Osteocyte (in vitro differentiated cells): ENCODE measurements at regions not wholly inside any gene's neighbourhood (a gene's known extent, or its start where the extent isn't known, plus 50 kb on each side); places are given as distances from the start of the nearest gene placed in this dataset.

Experiments used
- DNase-seq: peaks from one replicate; pipeline ENCODE4 v3.0.0; 2021; ENCODE audit warnings: mixed read lengths; ENCODE audit not compliant: unreplicated experiment; ENCODE audit errors: extremely low spot score
- H3K27ac Mint-ChIP-seq: one replicate; pipeline ENCODE4 v1.8.0; 2021; ENCODE audit warnings: mild to moderate bottlenecking, mixed read lengths; ENCODE audit not compliant: unreplicated experiment
- H3K27me3 Mint-ChIP-seq: one replicate; pipeline ENCODE4 v1.8.0; 2021; ENCODE audit warnings: mixed read lengths; ENCODE audit not compliant: unreplicated experiment
- H3K36me3 Mint-ChIP-seq: one replicate; pipeline ENCODE4 v1.8.0; 2021; ENCODE audit warnings: mixed read lengths; ENCODE audit not compliant: unreplicated experiment
- H3K4me1 Mint-ChIP-seq: one replicate; pipeline ENCODE4 v1.8.0; 2021; ENCODE audit warnings: mixed read lengths; ENCODE audit not compliant: unreplicated experiment
- H3K4me3 Mint-ChIP-seq: one replicate; pipeline ENCODE4 v1.8.0; 2021; ENCODE audit warnings: mild to moderate bottlenecking, moderate library complexity, mixed read lengths; ENCODE audit not compliant: unreplicated experiment
- H3K9me3 Mint-ChIP-seq: one replicate; pipeline ENCODE4 v1.8.0; 2021; ENCODE audit warnings: mixed read lengths; ENCODE audit not compliant: unreplicated experiment
- TF ChIP-seq, protein P1 (sequence below): fragments of 200-600 bp; sonication (generic); IDR thresholded peaks from 2 replicates; pipeline ENCODE4 v1.5.0; 2021; ENCODE audit warnings: antibody characterized with exemption, mild to moderate bottlenecking, moderate library complexity

DNA sequence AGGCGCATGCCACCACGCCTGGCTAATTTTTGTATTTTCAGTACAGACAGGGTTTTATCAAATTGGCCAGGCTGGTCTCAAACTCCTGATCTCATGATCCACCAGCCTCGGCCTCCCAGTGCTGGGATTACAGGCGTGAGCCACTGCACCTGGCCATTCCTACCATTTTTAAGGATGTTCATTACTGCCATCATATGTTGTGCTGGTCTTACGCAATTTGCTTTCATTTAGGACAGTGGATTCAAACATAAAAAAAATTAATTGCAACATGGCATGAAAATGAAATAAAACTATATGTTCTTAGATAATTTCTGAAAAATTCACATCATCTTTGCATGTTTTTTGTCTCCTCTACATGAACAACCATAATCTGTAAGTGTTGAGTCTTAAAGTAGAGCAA lies 527.7 kb downstream of the LTN1 start:
- no peak overlapping the region for H3K27ac Mint-ChIP-seq
- peaks cover 7% of the 10 kb centered on the region for H3K9me3 Mint-ChIP-seq
- peaks cover 7% of the 10 kb centered on the region for H3K4me1 Mint-ChIP-seq

DNA sequence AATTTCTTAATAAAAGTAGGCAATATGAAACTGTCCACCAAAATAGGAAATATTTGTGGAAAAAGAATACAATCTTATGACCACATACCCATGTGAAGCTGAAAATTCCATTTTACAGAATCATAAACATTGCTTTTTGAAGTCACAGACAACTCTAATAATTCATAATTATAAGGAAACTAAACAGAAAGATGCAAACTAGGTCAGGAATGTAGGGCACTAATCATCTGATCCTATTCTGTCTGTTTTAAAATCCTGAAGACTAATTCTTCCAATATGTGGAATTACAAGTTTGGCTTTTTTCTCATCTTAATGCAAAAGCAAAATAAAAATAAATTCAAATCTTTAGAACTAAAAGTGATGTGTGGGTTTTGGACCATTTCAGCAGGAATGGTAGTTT lies 528.6 kb downstream of the LTN1 start:
- Mint-ChIP-seq H3K9me3 (peaks cover 4% of the 10 kb centered on the region), H3K27me3 (no peaks in the 10 kb centered on the region), H3K27ac (no peak overlapping the region), H3K4me3 (no peak overlapping the region), H3K36me3 (peaks cover 3% of the 10 kb centered on the region), H3K4me1 (peaks cover 7% of the 10 kb centered on the region)
- TF ChIP-seq, protein P1, sequence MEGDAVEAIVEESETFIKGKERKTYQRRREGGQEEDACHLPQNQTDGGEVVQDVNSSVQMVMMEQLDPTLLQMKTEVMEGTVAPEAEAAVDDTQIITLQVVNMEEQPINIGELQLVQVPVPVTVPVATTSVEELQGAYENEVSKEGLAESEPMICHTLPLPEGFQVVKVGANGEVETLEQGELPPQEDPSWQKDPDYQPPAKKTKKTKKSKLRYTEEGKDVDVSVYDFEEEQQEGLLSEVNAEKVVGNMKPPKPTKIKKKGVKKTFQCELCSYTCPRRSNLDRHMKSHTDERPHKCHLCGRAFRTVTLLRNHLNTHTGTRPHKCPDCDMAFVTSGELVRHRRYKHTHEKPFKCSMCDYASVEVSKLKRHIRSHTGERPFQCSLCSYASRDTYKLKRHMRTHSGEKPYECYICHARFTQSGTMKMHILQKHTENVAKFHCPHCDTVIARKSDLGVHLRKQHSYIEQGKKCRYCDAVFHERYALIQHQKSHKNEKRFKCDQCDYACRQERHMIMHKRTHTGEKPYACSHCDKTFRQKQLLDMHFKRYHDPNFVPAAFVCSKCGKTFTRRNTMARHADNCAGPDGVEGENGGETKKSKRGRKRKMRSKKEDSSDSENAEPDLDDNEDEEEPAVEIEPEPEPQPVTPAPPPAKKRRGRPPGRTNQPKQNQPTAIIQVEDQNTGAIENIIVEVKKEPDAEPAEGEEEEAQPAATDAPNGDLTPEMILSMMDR, result no peak
- no peak for DNase-seq

More for the DNA sequence above, 527.7 kb downstream of the LTN1 start:
- TF ChIP-seq, protein P1, result no peak
- Mint-ChIP-seq H3K27me3 (no peaks in the 10 kb centered on the region), H3K4me3 (no peak overlapping the region), H3K36me3 (peaks cover 3% of the 10 kb centered on the region)
- no peak for DNase-seq

GRCh38 chr21:28459193-28459592 lies 533.5 kb downstream of the LTN1 start:
- Mint-ChIP-seq H3K4me1 (peaks cover 8% of the 10 kb centered on the region), H3K4me3 (no peak overlapping the region), H3K27me3 (no peaks in the 10 kb centered on the region), H3K27ac (no peak overlapping the region), H3K9me3 (no peaks in the 10 kb centered on the region), H3K36me3 (no peaks in the 10 kb centered on the region)
- TF ChIP-seq, protein P1, result no peak
- DNase-seq, result no peak

- no peaks in the 10 kb centered on the region for H3K36me3 Mint-ChIP-seq
Measured at GRCh38 chr21:28458446-28458845, 534.2 kb downstream of the LTN1 start.

GRCh38 chr21:28455253-28455600 lies 537.5 kb downstream of the LTN1 start:
- no peaks in the 10 kb centered on the region for H3K9me3 Mint-ChIP-seq
- TF ChIP-seq, protein P1, result no peak
- H3K4me3 Mint-ChIP-seq, result no peak overlapping the region
- peak overlapping the region; percentile 10 for H3K27ac Mint-ChIP-seq
- peaks cover 5% of the 10 kb centered on the region for H3K4me1 Mint-ChIP-seq
- DNase-seq, result no peak
- H3K27me3 Mint-ChIP-seq, result no peaks in the 10 kb centered on the region
- no peaks in the 10 kb centered on the region for H3K36me3 Mint-ChIP-seq

More at GRCh38 chr21:28458446-28458845, 534.2 kb downstream of the LTN1 start:
- no peak overlapping the region for H3K27ac Mint-ChIP-seq
- peaks cover 5% of the 10 kb centered on the region for H3K4me1 Mint-ChIP-seq
- TF ChIP-seq, protein P1, result no peak
- DNase-seq, result no peak
- H3K4me3 Mint-ChIP-seq, result no peak overlapping the region
- H3K9me3 Mint-ChIP-seq, result no peaks in the 10 kb centered on the region
- no peaks in the 10 kb centered on the region for H3K27me3 Mint-ChIP-seq
